BE2C (cell line): ENCODE measurements at regions not wholly inside any gene's neighbourhood (a gene's known extent, or its start where the extent isn't known, plus 50 kb on each side); places are given as distances from the start of the nearest gene placed in this dataset.

Experiments used
- DNase-seq: peaks from one replicate; pipeline ENCODE4 v3.0.0-alpha.2; 2020
- H3K27me3 ChIP-seq: fragments of 250-450 bp; sonication (Bioruptor Pico); 2 replicates; pipeline ENCODE4 v1.5.1; 2020; ENCODE audit warnings: mild to moderate bottlenecking
- H3K36me3 ChIP-seq: fragments of 250-450 bp; sonication (Bioruptor Pico); 2 replicates; pipeline ENCODE4 v1.5.1; 2020; ENCODE audit warnings: mild to moderate bottlenecking
- H3K4me1 ChIP-seq: fragments of 250-450 bp; sonication (Bioruptor Pico); 2 replicates; pipeline ENCODE4 v1.5.1; 2020
- H3K4me3 ChIP-seq: 2 replicates; pipeline ENCODE4 v1.5.1; 2011; ENCODE audit warnings: low read depth, low read length
- H3K9me3 ChIP-seq: fragments of 250-450 bp; sonication (Bioruptor Pico); 2 replicates; pipeline ENCODE4 v1.5.1; 2020
- TF ChIP-seq, protein P1 (sequence below): IDR thresholded peaks from 2 replicates; pipeline ENCODE4 v1.5.1; 2012; ENCODE audit warnings: mild to moderate bottlenecking, low read depth, low read length

DNA sequence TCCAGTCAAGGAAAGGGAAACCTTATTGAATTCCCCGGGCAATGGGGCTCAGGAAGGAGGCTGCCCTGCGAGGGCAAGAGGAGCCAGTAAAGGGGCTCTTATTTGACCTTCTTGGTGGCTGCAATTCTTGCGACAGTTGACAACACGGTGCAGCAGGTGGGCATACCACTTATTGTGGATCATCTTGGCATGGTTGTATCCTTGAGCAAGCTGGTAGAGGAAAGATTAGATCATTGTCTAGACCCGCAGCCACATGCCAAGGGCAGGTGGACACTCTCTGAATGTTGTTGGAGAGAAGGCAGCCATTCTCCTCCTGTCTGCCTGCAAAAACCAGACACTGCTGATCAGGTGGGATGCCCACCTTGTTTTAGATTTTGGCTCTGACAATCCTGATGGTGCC, 170.2 kb upstream of the CHST9 start:
- H3K36me3 ChIP-seq = no peaks in the 10 kb centered on the region
- TF ChIP-seq, protein P1, sequence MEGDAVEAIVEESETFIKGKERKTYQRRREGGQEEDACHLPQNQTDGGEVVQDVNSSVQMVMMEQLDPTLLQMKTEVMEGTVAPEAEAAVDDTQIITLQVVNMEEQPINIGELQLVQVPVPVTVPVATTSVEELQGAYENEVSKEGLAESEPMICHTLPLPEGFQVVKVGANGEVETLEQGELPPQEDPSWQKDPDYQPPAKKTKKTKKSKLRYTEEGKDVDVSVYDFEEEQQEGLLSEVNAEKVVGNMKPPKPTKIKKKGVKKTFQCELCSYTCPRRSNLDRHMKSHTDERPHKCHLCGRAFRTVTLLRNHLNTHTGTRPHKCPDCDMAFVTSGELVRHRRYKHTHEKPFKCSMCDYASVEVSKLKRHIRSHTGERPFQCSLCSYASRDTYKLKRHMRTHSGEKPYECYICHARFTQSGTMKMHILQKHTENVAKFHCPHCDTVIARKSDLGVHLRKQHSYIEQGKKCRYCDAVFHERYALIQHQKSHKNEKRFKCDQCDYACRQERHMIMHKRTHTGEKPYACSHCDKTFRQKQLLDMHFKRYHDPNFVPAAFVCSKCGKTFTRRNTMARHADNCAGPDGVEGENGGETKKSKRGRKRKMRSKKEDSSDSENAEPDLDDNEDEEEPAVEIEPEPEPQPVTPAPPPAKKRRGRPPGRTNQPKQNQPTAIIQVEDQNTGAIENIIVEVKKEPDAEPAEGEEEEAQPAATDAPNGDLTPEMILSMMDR = no peak

DNA sequence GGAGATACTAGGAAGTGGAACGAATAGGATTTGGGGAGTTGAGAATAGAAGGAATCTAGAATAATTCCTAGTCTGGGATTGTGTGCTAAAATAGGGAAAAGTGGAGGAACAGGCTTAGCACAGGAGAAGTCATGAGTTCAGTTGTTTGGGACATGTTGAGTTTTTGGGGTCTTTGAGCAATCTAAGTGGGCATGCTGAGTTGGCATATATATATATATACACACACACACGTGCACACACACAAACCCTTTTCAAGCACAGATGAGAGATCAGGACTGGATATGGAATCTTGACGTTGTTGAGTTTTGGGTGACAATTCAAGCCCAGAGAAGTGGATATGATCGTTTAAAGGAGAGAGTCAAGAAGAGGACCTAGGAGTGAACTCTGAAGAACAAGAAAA, 168.2 kb upstream of the CHST9 start:
- Histone ChIP-seq H3K36me3 (no peaks in the 10 kb centered on the region), H3K4me3 (no peak overlapping the region), H3K9me3 (no peaks in the 10 kb centered on the region), H3K27me3 (no peaks in the 10 kb centered on the region), H3K4me1 (no peaks in the 10 kb centered on the region)
- DNase-seq = no peak
- TF ChIP-seq, protein P1 = no peak

More for the DNA sequence above, 170.2 kb upstream of the CHST9 start:
- Histone ChIP-seq H3K9me3 (no peaks in the 10 kb centered on the region), H3K4me1 (no peaks in the 10 kb centered on the region), H3K4me3 (no peak overlapping the region), H3K27me3 (no peaks in the 10 kb centered on the region)
- DNase-seq = no peak

DNA sequence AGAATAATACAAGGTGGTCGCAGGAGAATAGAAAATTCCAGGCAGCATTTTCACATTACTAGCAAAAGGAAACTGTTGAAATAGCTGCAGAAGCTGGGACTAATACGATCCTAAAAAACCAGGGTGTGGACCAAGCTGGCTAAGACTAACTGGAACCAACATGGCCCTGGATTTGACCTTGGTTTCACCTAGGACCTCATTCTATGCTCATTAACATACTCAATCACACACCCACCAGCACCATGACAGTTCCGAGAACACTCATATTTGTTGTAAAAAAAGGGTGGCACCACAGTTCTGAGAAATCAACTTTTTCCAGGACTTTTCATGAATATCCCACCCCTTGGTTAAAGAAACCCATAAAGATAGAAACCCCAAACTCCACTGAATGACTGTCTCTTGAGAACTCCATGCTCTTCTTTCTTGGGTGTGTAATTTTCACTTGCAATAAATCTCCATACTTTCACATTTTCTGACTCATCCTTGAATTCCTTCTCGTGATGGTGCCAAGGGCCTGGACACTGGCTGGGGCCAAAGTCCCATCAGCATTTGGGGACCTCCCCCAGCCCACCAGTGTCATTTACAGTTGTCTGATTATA, 164.3 kb upstream of the CHST9 start:
- Histone ChIP-seq H3K4me3 (no peak overlapping the region), H3K4me1 (no peaks in the 10 kb centered on the region), H3K36me3 (no peaks in the 10 kb centered on the region), H3K27me3 (no peaks in the 10 kb centered on the region), H3K9me3 (no peaks in the 10 kb centered on the region)
- TF ChIP-seq, protein P1 = no peak
- no peak for DNase-seq

DNA sequence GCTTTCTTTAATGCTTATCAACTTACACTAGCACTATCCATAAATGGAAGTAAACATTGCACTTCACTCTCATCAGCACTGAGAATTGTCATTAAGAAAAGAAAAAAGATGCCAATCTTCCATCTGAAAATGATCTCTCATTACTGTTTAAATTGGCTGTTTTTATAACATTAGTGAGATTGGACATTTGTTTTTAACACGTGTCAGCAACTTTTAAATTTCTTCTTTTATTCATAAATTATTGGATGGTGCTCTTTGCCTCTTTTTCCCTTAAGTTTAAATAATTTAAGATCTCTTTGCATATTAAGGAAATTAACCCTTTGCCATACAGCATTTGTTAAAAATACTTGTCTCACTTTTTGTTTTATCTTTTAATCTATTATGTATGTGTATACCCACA, 146.5 kb upstream of the CHST9 start:
- TF ChIP-seq, protein P1 = no peak
- H3K36me3 ChIP-seq = no peaks in the 10 kb centered on the region
- H3K4me3 ChIP-seq = no peak overlapping the region
- H3K9me3 ChIP-seq = no peaks in the 10 kb centered on the region
- no peaks in the 10 kb centered on the region for H3K4me1 ChIP-seq
- DNase-seq = no peak
- no peaks in the 10 kb centered on the region for H3K27me3 ChIP-seq

DNA sequence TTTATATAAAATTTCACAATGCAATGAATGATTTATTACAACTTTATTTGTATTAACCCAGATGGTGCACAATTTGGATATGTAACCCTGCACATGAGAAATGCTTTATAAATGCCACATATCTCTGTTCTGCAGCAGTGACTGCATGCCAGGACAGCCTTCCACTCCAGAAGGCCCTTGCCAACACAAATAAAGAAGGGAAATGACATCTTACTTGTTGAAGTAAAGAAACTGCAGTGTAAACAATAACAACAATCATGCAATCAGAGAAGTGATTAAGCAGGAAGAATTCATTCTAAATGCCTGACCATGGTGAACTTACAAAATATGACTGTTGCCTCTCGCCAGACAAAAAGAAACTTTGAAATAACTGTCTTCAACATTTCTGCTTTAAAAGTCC, 129.9 kb upstream of the CHST9 start:
- H3K4me1 ChIP-seq = no peaks in the 10 kb centered on the region
- TF ChIP-seq, protein P1 = no peak
- H3K9me3 ChIP-seq = no peaks in the 10 kb centered on the region
- no peak for DNase-seq
- H3K36me3 ChIP-seq = no peaks in the 10 kb centered on the region
- H3K27me3 ChIP-seq = no peaks in the 10 kb centered on the region
- H3K4me3 ChIP-seq = no peak overlapping the region

DNA sequence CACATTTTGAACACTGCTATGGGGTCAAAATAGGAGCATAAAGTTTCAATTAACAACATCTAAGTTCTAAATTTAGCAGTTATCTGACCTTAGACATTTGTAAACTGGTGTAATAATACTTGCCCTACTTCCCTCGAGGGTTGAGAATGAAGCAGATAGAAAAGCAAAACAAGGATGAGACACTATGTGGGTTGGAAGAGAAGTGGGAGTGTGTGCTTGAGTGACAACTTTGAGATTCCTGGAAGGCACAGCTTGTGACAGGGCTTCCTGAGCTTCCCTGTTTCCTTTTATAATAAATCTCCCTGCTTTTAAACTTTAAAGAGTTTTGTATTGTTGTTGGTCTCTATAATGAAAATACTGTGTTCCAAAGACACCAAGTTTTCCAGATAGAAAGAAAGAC, 128.6 kb upstream of the CHST9 start:
- H3K4me3 ChIP-seq = no peak overlapping the region
- H3K9me3 ChIP-seq = no peaks in the 10 kb centered on the region
- DNase-seq = no peak
- TF ChIP-seq, protein P1 = no peak
- no peaks in the 10 kb centered on the region for H3K36me3 ChIP-seq
- no peaks in the 10 kb centered on the region for H3K27me3 ChIP-seq
- H3K4me1 ChIP-seq = no peaks in the 10 kb centered on the region
